GF-D8 (cell line): ENCODE measurements at regions not wholly inside any gene's neighbourhood (a gene's known extent, or its start where the extent isn't known, plus 50 kb on each side); places are given as distances from the start of the nearest gene placed in this dataset.
"Not testable (repeated sequence)": the region's sequence is repeated elsewhere in the genome, so short reads cannot be mapped to it uniquely, and the experiment has no call there.

Experiments used
- DNase-seq: peaks from one replicate; lab custom pipeline; 2025; lab: John Stamatoyannopoulos, UW

DNA sequence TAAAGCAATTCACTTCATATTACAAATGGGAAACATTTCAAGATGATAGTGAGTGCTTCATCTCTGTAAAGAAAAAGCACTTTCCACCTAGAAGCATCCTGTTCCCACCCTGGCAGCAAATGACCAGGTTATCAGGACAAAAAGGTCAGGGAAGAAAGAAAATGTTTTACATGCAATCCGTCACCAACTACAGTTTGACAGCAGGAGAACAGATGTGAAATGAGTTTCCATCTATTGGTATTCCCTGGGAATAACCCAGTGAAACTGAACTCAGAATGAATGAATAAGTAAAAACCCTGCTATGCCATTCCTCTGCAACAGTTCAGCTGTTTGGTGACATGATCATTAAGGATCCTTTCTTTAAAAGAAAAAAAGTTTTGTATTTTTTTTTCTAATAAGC is 67.6 kb downstream of the HTR1A start:
- DNase-seq: no peak

GRCh38 chr5:63878788-63879187 is 83.5 kb downstream of the HTR1A start:
- DNase-seq: no peak

DNA sequence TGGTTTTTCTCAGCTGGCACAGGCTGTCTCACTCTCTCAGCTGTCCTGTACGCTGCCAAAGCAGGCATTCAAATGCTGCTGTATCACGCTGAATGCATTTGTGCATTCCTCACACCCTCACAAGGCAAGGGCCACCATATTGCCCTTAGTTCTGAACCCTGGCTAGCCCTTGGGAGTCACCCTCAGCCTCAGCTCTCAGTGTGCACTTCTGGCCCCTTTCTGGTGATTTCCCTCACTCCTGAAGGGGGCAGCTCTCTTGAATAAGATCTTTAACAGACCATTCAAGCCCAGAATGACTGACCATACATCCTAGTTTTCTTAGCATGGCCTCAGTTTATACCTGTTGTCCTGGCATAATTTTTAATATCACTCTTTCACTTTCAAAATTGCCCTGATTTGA is 84.3 kb downstream of the HTR1A start:
- no peak for DNase-seq

DNA sequence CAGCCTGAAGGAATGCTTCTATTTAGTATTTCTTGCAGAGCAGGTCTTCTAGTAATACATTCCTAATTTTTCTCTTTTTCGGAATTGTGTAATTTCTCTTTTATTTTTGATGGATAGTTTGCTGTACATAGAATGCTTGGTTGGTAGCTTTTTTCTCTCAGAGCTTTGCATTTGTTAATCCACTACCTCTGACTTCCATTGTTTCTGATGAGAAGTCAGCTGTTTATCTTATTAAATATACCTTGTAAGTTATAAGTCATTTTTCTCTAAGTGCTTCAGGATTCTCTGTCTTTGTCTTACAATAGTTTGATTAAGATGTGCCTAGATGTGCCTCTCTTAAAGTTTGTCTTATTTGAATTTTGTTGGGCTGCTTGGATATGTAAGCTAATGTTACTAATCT is 101.9 kb downstream of the HTR1A start:
- DNase-seq: no peak

- no peak for DNase-seq
These were observed 108.2 kb downstream of the HTR1A start for GRCh38 chr5:63854076-63854475.

DNA sequence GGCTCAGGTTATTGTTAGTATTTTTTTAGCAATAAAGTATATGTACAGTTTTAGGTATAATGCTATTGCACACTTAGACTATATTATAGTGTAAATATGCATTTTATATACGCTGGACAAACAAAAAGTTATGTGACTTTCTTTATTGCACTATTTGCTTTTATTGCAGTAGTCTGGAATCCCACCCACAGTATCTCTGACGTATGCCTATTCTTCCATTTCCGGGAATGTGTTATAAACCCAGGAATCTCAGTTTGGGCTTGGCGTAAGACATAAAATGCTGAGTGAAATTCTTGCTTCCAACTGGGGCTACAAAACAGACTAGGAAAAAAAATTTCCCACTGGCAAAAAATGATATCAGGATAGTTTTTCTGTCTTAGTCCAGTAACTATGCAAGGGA is 119.1 kb downstream of the HTR1A start:
- no peak for DNase-seq

- DNase-seq: no peak
These were observed 124.8 kb downstream of the HTR1A start for GRCh38 chr5:63837437-63837836.

GRCh38 chr5:63831381-63831780 is 130.9 kb downstream of the HTR1A start:
- no peak for DNase-seq

- no peak for DNase-seq
These were observed 136.3 kb downstream of the HTR1A start for GRCh38 chr5:63825984-63826383.

- DNase-seq: no peak
These were observed 138.7 kb downstream of the HTR1A start for GRCh38 chr5:63823583-63823982.

- no peak for DNase-seq
These were observed 139.6 kb downstream of the HTR1A start for GRCh38 chr5:63822614-63823013.

GRCh38 chr5:63820577-63820976 is 141.7 kb downstream of the HTR1A start:
- DNase-seq: no peak

DNA sequence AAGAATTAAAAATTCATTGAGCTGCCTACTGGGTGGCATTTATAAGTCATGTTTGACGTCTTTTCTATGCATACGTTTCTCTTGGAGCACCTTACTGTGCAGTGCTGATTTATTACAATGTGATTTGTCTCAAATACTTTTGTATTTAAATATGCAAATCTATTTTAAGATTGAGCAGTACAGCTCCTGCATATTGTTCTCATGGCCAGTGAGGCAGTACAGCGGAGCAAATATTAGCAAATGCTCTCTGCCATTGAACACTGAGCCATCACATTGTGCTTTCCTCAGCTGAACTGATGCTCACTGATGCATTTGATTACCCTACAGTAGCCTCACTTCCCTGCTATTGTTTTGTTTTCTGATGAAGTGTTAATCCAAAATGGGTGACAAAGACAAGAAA is 149.6 kb downstream of the HTR1A start:
- DNase-seq: no peak

- no peak for DNase-seq
These were observed 150.3 kb downstream of the HTR1A start for GRCh38 chr5:63811961-63812360.

DNA sequence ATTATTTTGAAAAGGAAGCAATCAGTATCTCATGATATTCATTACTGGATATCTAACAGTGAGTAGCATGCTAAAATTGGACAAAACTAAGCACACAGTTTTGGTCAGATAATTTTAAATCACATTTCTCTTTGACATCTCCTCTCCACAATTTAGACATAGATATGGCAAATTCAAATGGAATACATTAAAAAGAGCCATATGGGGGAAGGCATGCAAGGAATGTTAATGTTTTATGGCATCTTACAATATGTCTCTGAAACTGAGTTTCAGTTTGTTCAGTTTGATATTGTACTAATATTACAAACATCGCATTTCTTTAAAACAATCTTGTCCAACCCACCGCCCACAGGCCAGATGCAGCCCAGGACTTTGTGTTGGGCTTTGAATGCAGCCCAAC is 151.0 kb downstream of the HTR1A start:
- DNase-seq: no peak

DNA sequence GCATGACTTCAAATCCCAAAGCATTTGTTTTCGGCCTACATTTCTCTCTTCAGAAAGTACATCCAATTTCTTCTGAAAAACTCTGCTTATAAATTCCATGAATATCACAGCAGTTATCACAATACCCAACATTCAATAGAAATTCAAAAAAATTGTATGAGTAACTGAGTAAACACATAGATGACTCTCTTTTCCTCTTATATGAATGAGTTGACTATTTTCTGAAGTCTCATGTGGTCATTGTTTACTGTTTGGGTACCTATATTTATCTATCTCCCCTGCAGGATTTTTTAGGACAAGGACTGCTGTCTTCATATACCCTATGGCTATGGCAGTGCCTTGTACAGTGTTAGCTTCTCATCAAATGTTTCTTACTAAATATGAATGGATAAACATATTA is 157.1 kb downstream of the HTR1A start:
- no peak for DNase-seq

GRCh38 chr5:63803165-63803564 is 159.1 kb downstream of the HTR1A start:
- DNase-seq: no peak

DNA sequence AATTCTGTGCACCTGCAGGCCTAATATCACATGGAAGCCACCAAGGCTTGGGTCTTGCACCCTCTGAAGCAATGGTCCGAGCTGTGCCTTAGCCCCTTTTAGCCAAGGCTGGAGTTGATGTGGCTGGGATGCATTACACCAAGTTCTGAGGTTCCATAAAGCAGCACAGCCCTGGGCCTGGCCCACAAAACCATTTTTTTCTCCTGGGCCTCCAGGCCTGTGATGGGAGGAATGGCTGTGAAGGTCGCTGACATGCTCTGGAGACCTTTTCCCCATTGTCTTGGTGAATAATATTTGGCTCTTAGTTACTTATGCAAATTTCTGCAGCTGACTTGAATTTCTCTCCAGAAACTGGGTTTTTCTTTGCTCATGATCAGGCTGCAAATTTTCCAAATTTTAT is 167.3 kb downstream of the HTR1A start:
- DNase-seq: no peak

DNA sequence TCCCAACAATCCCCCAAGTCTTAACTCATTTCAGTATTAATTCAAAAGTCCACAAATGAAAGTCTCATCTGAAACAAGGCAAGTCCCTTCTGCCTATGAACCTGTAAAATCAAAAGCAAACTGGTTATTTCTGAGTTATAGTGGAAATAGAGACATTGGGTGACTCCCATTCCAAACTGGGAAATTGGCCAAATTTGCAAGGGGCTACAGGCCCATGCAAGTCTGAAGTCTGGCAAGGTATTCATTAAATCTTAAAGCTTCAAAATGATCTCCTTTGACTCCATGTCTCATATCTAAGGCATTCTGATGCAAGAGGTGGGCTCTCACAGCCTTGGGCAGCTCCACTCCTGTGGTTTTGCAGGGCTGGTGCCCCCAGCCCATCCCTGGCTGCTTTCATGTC is 167.9 kb downstream of the HTR1A start:
- no peak for DNase-seq

DNA sequence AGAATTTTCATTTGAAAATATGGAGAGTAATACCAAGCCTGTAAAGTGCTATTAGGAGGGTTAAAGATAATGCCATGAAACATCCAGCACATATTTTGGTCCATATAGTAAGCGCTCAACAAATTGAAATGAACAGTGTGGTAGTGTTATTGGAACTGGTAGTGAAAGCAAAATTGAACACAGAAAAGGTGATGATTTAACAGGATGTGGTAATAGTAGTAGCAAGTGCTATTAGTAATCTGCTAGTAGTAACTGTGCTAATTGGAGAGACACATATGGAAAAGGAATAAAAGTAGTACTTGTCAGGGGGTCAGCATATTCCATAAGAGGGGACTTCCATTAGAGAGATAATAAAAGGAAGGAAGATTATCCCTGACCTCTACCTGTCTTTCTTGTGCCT is 187.3 kb downstream of the HTR1A start:
- DNase-seq: no peak

DNA sequence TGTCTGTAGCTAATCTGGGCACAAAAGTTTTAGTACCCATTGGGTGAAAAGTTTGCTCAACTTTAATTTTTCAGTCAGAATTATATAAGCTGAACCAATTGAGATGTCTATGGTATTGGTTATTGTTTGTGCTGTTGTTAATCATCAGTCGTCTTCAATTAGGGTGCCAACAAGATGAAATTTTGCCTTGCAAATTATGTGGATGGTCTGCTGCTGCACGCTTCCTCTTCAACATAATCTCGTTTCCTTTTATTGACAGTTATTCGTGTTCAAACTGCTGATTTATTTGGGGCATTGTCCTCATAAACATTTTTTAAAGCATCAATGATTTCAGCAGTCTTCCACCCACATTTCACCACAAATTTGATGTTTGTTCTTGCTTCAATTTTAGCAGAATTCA is 194.0 kb downstream of the HTR1A start:
- DNase-seq: no peak

DNA sequence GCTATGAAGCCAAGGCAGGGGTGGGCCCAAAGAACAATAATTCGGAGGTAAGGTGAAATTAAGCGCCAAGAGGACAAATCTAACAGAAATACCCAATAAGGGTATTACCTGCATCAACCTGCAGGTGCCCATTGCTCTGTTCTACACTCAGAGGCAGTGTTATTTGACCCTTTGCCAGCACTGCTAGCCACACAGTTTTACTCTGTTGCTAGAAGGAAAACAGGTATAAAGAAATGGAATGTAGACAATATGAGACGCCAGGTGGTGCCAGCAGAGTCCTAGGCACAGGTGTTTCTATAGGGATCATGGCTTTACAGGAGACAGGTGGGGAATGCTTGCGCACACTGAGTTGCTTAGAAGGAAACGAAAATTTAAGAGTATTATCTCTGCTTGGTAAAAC is 201.3 kb downstream of the HTR1A start:
- no peak for DNase-seq

DNA sequence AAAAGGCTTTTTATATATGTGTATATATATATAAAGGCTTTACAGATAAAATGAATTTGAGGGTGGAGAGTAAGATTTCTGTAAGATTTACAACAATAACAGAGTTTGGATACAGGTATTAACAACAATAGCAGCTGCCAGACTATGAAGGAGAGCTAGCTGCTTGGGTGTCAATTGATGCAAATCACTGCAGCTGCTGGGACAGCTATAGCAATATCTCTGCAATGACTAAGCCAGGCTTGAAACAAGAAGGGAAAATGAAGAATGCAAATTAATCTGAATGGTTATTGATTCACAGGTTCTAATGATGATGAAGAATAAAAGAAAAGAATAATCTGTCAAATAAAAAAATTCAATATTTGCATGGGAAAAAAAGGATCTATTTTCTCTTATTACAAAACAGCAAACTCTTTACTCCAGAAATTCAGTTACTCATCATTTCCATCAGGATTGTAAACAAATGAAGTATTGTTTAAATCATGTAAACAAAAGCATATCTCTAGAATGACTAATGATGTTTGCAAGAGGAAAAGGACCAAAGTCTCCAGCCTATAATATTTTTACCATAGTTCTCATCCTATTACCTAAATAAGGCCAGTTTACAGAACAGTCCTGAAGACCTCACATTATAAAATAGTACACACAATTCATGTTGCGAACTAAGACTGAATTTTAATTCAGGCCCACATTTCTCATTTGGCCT is 219.0 kb downstream of the HTR1A start:
- DNase-seq: no peak

- DNase-seq: not testable (repeated sequence)
These were observed 229.4 kb downstream of the HTR1A start for GRCh38 chr5:63732880-63733279.

GRCh38 chr5:63727583-63727982 is 234.7 kb downstream of the HTR1A start:
- DNase-seq: no peak
